Suprapubic skin (tissue), 3 donors: ENCODE measurements at regions not wholly inside any gene's neighbourhood (a gene's known extent, or its start where the extent isn't known, plus 50 kb on each side); places are given as distances from the start of the nearest gene placed in this dataset.
"Not testable (repeated sequence)": the region's sequence is repeated elsewhere in the genome, so short reads cannot be mapped to it uniquely, and the experiment has no call there.

ENCODE experiments used
- POLR2AphosphoS5 ChIP-seq, 3 donors: sonication (generic); formaldehyde crosslinking; IDR thresholded peaks; one replicate each; pipeline ENCODE4 v1.6.1; 2017; ENCODE audit warnings: antibody characterized with exemption in 3 of 3
- TF ChIP-seq, protein P1 (sequence below), 2 donors: fragments of 200-600 bp in 1 of 2; fragments of 450-650 bp in 1 of 2; sonication (generic) in 1 of 2; IDR thresholded peaks; one replicate each; pipeline ENCODE4 v1.5.1; 2016 to 2019; ENCODE audit warnings: antibody characterized with exemption in 2 of 2, mild to moderate bottlenecking in 1 of 2, moderate library complexity in 1 of 2

DNA sequence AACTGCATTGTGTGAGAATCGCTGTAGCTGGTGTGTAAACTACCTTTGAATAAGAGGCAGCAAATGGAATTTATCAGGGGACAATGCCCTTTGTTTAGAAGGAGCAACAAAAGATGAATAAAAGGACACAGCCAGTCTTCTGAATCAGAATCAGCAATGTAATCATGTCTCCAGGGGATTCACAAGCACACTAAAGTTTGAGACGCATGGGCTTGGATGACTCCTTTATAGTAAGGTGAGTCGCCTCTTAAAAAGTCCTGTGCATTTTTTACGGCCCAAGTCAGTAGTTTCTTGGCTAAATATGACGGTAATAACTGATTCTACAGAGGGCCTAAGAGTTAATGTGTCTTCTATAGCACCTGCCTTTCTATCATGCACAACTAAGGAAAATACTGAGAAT is 113.6 kb upstream of the NUDT12 start:
- TF ChIP-seq, protein P1, sequence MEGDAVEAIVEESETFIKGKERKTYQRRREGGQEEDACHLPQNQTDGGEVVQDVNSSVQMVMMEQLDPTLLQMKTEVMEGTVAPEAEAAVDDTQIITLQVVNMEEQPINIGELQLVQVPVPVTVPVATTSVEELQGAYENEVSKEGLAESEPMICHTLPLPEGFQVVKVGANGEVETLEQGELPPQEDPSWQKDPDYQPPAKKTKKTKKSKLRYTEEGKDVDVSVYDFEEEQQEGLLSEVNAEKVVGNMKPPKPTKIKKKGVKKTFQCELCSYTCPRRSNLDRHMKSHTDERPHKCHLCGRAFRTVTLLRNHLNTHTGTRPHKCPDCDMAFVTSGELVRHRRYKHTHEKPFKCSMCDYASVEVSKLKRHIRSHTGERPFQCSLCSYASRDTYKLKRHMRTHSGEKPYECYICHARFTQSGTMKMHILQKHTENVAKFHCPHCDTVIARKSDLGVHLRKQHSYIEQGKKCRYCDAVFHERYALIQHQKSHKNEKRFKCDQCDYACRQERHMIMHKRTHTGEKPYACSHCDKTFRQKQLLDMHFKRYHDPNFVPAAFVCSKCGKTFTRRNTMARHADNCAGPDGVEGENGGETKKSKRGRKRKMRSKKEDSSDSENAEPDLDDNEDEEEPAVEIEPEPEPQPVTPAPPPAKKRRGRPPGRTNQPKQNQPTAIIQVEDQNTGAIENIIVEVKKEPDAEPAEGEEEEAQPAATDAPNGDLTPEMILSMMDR (IDR thresholded peaks at IDR 0.05) = not testable (repeated sequence)
- not testable (repeated sequence) for TF ChIP-seq POLR2AphosphoS5 (IDR thresholded peaks at IDR 0.05)
